Thyroid gland (tissue), 4 donors: ENCODE measurements at regions not wholly inside any gene's neighbourhood (a gene's known extent, or its start where the extent isn't known, plus 50 kb on each side); places are given as distances from the start of the nearest gene placed in this dataset.

Experiments
- DNase-seq, 2 donors: peaks; one replicate each; pipeline ENCODE4 v3.0.0-alpha.2; 2019
- H3K27ac ChIP-seq, 3 donors: fragments of 200-600 bp; sonication (generic); 1 replicate in 2 of 3; 2 replicates in 1 of 3; pipeline ENCODE4 v1.5.1; 2016 to 2019; ENCODE audit warnings: mild to moderate bottlenecking in 1 of 3, moderate library complexity in 1 of 3
- H3K27me3 ChIP-seq: fragments of 200-600 bp; sonication (generic); one replicate; pipeline ENCODE4 v1.5.1; 2019
- H3K36me3 ChIP-seq, 2 donors: fragments of 200-600 bp; sonication (generic); one replicate each; pipeline ENCODE4 v1.5.1; 2016 to 2019
- H3K4me1 ChIP-seq, 2 donors: fragments of 200-600 bp; sonication (generic); one replicate each; pipeline ENCODE4 v1.5.1; 2017 to 2019
- H3K4me3 ChIP-seq, 3 donors: fragments of 200-600 bp; sonication (generic); replicated peaks in 1 of 3; 1 replicate in 2 of 3; 2 replicates in 1 of 3; pipeline ENCODE4 v1.5.1; 2016; ENCODE audit warnings: mild to moderate bottlenecking in 1 of 3
- H3K9me3 ChIP-seq: fragments of 200-600 bp; sonication (generic); one replicate; pipeline ENCODE4 v1.5.1; 2017
- POLR2A ChIP-seq, 2 donors: fragments of 450-650 bp; IDR thresholded peaks; one replicate each; pipeline ENCODE4 v1.6.1; 2017; ENCODE audit warnings: antibody characterized with exemption in 2 of 2, mild to moderate bottlenecking in 2 of 2, moderate library complexity in 1 of 2
- WGBS, 2 donors: methylation state at CpG; one replicate each; pipeline ENCODE4 v1.1.5; 2017; 5-methylcytosine and 5-hydroxymethylcytosine counted together
- intact Hi-C: fragments of 100-400 bp; cut with DNase I; formaldehyde crosslinking; loops from one replicate; pipeline ENCODE4 v1.15.1; 2023
- TF ChIP-seq, protein P1 (sequence below), 6 experiments: fragments of 200-600 bp in 3 of 6; fragments of 450-650 bp in 3 of 6; sonication (generic) in 3 of 6; IDR thresholded peaks; one replicate each; pipeline ENCODE4 v1.5.1; 2016 to 2019; ENCODE audit warnings: antibody characterized with exemption in 6 of 6, mild to moderate bottlenecking in 2 of 6, inconsistent platforms in 1 of 6, moderate library complexity in 1 of 6

DNA sequence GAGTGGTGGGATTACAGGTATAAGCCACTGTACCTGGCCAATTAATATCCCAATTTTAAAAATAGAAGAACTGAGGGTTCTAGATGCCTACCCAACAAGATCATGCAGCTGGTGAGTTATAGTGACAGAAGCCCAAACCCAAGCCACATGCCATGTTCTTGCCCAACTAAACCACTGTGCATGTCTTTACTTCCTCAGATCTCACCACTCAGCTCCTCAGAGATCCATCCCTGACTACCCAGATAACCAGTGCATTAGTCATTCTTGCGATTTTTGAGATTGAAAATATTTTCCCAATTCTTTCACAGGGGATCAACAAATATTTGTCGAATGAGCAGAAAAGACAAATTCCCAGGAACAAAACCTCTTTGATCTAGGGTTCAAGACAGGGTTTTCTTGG lies 303.1 kb downstream of the CBLN1 start:
- intact Hi-C loops = no loop called here
- 96 to 99% methylated on average over 2 of the region's 2 CpGs for WGBS, 2 donors
- no peak for DNase-seq

DNA sequence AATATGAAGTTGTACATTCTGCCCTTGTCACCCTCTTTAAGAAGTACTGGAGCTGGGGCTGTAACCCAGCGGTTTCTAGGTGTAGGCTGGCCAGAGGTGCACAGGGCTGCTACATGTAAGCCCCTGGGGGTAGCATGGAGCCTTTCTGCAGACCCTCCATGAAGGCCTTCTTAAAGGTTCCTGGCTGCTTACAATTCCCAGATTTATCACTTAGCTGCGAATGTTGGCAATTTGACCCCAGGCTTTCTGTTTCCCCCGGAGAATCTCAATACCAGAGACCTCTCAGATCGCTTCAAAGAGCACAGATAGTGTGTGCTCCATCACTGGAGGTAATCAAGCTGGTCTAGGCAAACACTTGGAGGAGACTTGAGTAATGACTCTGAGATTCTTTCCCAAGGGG lies 309.4 kb downstream of the CBLN1 start:
- Histone ChIP-seq H3K4me3 (no peak overlapping the region), H3K27ac (no peak overlapping the region), H3K9me3 (no peaks in the 10 kb centered on the region), H3K27me3 (no peaks in the 10 kb centered on the region), H3K4me1 (no peaks in the 10 kb centered on the region), H3K36me3 (no peaks in the 10 kb centered on the region)
- TF ChIP-seq, protein P1, sequence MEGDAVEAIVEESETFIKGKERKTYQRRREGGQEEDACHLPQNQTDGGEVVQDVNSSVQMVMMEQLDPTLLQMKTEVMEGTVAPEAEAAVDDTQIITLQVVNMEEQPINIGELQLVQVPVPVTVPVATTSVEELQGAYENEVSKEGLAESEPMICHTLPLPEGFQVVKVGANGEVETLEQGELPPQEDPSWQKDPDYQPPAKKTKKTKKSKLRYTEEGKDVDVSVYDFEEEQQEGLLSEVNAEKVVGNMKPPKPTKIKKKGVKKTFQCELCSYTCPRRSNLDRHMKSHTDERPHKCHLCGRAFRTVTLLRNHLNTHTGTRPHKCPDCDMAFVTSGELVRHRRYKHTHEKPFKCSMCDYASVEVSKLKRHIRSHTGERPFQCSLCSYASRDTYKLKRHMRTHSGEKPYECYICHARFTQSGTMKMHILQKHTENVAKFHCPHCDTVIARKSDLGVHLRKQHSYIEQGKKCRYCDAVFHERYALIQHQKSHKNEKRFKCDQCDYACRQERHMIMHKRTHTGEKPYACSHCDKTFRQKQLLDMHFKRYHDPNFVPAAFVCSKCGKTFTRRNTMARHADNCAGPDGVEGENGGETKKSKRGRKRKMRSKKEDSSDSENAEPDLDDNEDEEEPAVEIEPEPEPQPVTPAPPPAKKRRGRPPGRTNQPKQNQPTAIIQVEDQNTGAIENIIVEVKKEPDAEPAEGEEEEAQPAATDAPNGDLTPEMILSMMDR (IDR thresholded peaks at IDR 0.05) = no peak
- TF ChIP-seq POLR2A (IDR thresholded peaks at IDR 0.05) = no peak
- intact Hi-C loops = no loop called here
- no peak for DNase-seq
- 76 to 92% methylated on average over 4 of the region's 4 CpGs for WGBS, 2 donors

More for the DNA sequence above, 303.1 kb downstream of the CBLN1 start:
- Histone ChIP-seq H3K27me3 (no peaks in the 10 kb centered on the region), H3K27ac (no peak overlapping the region), H3K36me3 (no peaks in the 10 kb centered on the region), H3K9me3 (no peaks in the 10 kb centered on the region), H3K4me3 (no peak overlapping the region), H3K4me1 (no peaks in the 10 kb centered on the region)
- TF ChIP-seq POLR2A (IDR thresholded peaks at IDR 0.05) = no peak
- TF ChIP-seq, protein P1 (IDR thresholded peaks at IDR 0.05) = no peak

DNA sequence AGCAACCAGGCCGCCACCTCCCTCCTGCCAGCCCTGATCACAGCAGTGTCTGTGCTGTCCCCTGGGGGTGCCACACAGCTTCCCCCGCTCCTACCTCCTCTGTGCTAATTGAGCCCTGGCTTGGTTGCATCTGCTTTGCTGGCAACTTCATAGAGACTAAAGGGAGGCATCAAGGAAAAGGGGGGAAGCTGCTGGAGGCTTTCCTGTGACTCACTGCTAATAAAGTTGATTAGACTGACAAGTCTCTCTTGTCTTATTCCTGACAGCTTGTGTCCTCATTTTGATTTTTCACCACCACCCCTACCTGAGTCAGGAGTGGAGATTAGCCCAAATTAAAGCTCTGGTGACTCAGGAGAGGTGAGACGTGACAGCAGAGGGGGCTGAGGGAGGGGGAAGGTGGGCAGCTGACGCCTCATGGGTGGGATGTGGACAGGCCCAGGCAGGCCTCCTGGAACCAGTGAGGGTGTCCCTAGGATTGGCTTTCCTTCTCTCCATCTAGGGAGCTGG lies 310.0 kb downstream of the CBLN1 start:
- WGBS, 2 donors = 75 to 87% methylated on average over 4 of the region's 4 CpGs
- Histone ChIP-seq H3K27me3 (no peaks in the 10 kb centered on the region), H3K4me3 (no peak overlapping the region), H3K9me3 (no peaks in the 10 kb centered on the region), H3K4me1 (no peaks in the 10 kb centered on the region), H3K27ac (no peak overlapping the region), H3K36me3 (no peaks in the 10 kb centered on the region)
- intact Hi-C loops = no loop called here
- DNase-seq = no peak
- no peak for TF ChIP-seq POLR2A (IDR thresholded peaks at IDR 0.05)
- TF ChIP-seq, protein P1 (IDR thresholded peaks at IDR 0.05) = no peak

DNA sequence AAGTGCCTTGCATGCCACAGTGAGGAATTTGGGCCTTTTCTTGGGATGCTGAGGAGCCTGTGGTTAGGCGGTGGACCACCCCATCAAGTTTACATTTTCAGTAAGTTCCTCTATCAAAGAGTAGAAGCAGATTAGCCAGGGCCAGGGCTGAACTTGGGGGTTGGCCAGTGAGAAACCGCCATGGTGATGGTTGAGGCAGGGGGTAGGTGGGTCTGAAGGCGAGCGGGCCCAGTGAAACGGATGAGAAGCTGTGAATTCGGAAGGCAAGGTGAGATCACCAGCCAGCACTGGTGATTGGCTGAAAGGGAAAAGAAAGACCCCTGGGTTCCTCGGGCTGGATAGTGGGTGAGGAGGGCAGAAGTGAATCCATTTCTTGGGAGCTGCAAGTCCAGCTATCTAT lies 311.4 kb downstream of the CBLN1 start:
- TF ChIP-seq, protein P1 (IDR thresholded peaks at IDR 0.05) = no peak
- TF ChIP-seq POLR2A (IDR thresholded peaks at IDR 0.05) = no peak
- no peaks in the 10 kb centered on the region for H3K4me1 ChIP-seq
- DNase-seq = no peak
- no peak overlapping the region for H3K4me3 ChIP-seq
- H3K27ac ChIP-seq = no peak overlapping the region
- H3K27me3 ChIP-seq = no peaks in the 10 kb centered on the region
- no peaks in the 10 kb centered on the region for H3K9me3 ChIP-seq
- 90 to 92% methylated on average over 7 of the region's 7 CpGs for WGBS, 2 donors
- intact Hi-C loops = no loop called here
- H3K36me3 ChIP-seq = no peaks in the 10 kb centered on the region

DNA sequence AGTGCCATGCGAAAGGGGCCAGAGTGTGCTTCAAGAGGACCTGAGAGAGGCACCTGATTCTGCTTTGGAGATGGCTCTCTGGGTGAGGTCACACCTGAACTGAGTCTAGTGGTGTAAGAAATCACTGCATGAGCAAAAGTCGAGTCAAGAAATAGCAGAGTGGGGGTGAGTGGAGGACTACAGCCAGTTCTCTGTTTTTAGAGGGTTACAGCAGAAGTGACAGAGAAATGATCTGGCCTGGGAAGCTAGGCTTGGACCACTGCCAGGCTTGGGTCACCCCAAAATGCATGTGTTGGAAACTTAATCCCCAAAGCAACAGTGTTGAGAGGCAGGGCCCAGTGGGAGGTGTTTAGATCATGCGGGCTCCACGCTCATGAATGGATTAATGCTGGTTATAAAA lies 312.0 kb downstream of the CBLN1 start:
- no peak overlapping the region for H3K4me3 ChIP-seq
- 84 to 87% methylated on average over 4 of the region's 4 CpGs for WGBS, 2 donors
- no peaks in the 10 kb centered on the region for H3K36me3 ChIP-seq
- H3K4me1 ChIP-seq = no peaks in the 10 kb centered on the region
- H3K27me3 ChIP-seq = no peaks in the 10 kb centered on the region
- DNase-seq = no peak
- intact Hi-C loops = no loop called here
- TF ChIP-seq, protein P1 (IDR thresholded peaks at IDR 0.05) = no peak
- TF ChIP-seq POLR2A (IDR thresholded peaks at IDR 0.05) = no peak
- H3K27ac ChIP-seq = no peak overlapping the region
- H3K9me3 ChIP-seq = no peaks in the 10 kb centered on the region
